GM12878 (cell line): ENCODE measurements at regions not wholly inside any gene's neighbourhood (a gene's known extent, or its start where the extent isn't known, plus 50 kb on each side); places are given as distances from the start of the nearest gene placed in this dataset.
A peak's percentile ranks its signal among the peaks of the same experiment; 100 is the strongest.

Experiments used
- ATAC-seq: fragments of 200-7000 bp; cut with Tn5 transposase; 3 replicates; pipeline ENCODE4 v1.9.1; 2020; ENCODE audit warnings: mild to moderate bottlenecking, moderate library complexity
- BruUV-seq: library from RNA; stranded (reverse); fragments of 400-500 nt; replicated peaks from 2 replicates; lab custom pipeline; 2021; lab: Mats Ljungman, UMichigan
- CTCF ChIA-PET: fragments of 300-600 bp; sonication (Branson Sonifier 250); formaldehyde crosslinking; extraction: SDS; loops from one replicate; lab custom pipeline; 2021; ENCODE audit warnings: inconsistent platforms; lab: Yijun Ruan, JAX
- POLR2A ChIA-PET: fragments of 350-600 bp; formaldehyde crosslinking; extraction: SDS; loops from one replicate; lab custom pipeline; 2021; ENCODE audit warnings: inconsistent platforms; lab: Charles Lee
- RAD21 ChIA-PET: fragments of 300-600 bp; sonication (Branson Sonifier 250); formaldehyde crosslinking; loops from one replicate; lab custom pipeline; 2023; ENCODE audit warnings: antibody characterized with exemption; ENCODE audit not compliant: unreplicated experiment; lab: Charles Lee
- SMC1A ChIA-PET: fragments of 300-600 bp; sonication (Branson Sonifier 250); formaldehyde crosslinking; loops from one replicate; lab custom pipeline; 2023; ENCODE audit not compliant: unreplicated experiment, uncharacterized antibody; lab: Charles Lee
- DNase-seq: peaks from one replicate; pipeline ENCODE4 v3.0.0-alpha.2; 2011; ENCODE audit warnings: low read depth, low spot score
- FAIRE-seq: peaks from 3 replicates; lab custom pipeline; 2011; peaks lifted over from hg19 to GRCh38; lab: Jason Lieb, UNC
- H2AFZ ChIP-seq: 2 replicates; pipeline ENCODE4 v1.6.0; 2011; ENCODE audit warnings: low read depth, low read length, control low read depth; ENCODE audit not compliant: control insufficient read depth
- H3K27ac ChIP-seq: 2 replicates; pipeline ENCODE4 v1.5.1; 2011; ENCODE audit warnings: control low read depth; ENCODE audit not compliant: control insufficient read depth, insufficient read depth
- H3K27me3 ChIP-seq, 2 experiments: replicated peaks in 1 of 2; 2 replicates each; pipeline versions ENCODE4 v1.6.0 to v1.6.1; 2011; ENCODE audit warnings: low read length in 1 of 2; ENCODE audit not compliant: control insufficient read depth in 2 of 2, insufficient read depth in 2 of 2
- H3K36me3 ChIP-seq, 2 experiments: 2 replicates each; pipeline ENCODE4 v1.5.1; 2011; ENCODE audit warnings: low read length in 1 of 2; ENCODE audit not compliant: control insufficient read depth in 2 of 2, insufficient read depth in 2 of 2
- H3K4me1 ChIP-seq: 2 replicates; pipeline ENCODE4 v1.6.1; 2011; ENCODE audit warnings: mild to moderate bottlenecking, low read length, moderate library complexity, mixed read lengths; ENCODE audit not compliant: control insufficient read depth, insufficient read depth
- H3K4me2 ChIP-seq: 2 replicates; pipeline ENCODE4 v1.6.0; 2011; ENCODE audit warnings: control low read depth; ENCODE audit not compliant: control insufficient read depth, insufficient read depth
- H3K4me3 ChIP-seq: fragments of 200-600 bp; sonication (generic); 2 replicates; pipeline ENCODE4 v1.5.1; 2016
- H3K79me2 ChIP-seq: 2 replicates; pipeline ENCODE4 v1.6.0; 2011; ENCODE audit warnings: low read length; ENCODE audit not compliant: control insufficient read depth, insufficient read depth
- H3K9ac ChIP-seq: 2 replicates; pipeline ENCODE4 v1.8.0; 2011; ENCODE audit warnings: low read length, control low read depth, mixed read lengths; ENCODE audit not compliant: control insufficient read depth, insufficient read depth
- H3K9me3 ChIP-seq: replicated peaks from 3 replicates; pipeline ENCODE4 v1.5.1; 2011; ENCODE audit warnings: mild to moderate bottlenecking, low read length; ENCODE audit not compliant: control insufficient read depth, insufficient read depth
- H4K20me1 ChIP-seq: 2 replicates; pipeline ENCODE4 v1.6.0; 2011; ENCODE audit not compliant: control insufficient read depth, insufficient read depth
- BHLHE40 ChIP-seq, 2 experiments: fragments of 450-650 bp in 1 of 2; IDR thresholded peaks; 2 replicates each; pipeline ENCODE4 v1.6.1; 2011 to 2017; ENCODE audit warnings: low read depth in 2 of 2, borderline replicate concordance in 1 of 2, improper control_type of control experiment in 1 of 2, low read length in 1 of 2, mild to moderate bottlenecking in 1 of 2
- NFYB ChIP-seq: IDR thresholded peaks from 2 replicates; pipeline ENCODE4 v1.6.1; 2011; ENCODE audit warnings: low read depth, mild to moderate bottlenecking, low read length, improper control_type of control experiment, moderate library complexity; ENCODE audit not compliant: insufficient read depth
- SP1 ChIP-seq: IDR thresholded peaks from one replicate; pipeline ENCODE4 v1.6.1; 2011; ENCODE audit warnings: low read depth, low read length
- WGBS: methylation state at CpG from one replicate; pipeline ENCODE4 v1.1.6; 2016; ENCODE audit warnings: low lambda C conversion rate; ENCODE audit not compliant: insufficient replicate concordance, insufficient coverage; ENCODE audit errors: missing lambda C conversion rate; 5-methylcytosine and 5-hydroxymethylcytosine counted together
- in situ Hi-C: fragments of 300-500 bp; cut with MboI; formaldehyde crosslinking; loops from 9 replicates; pipeline ENCODE4 v1.14.3; 2018; ENCODE audit warnings: mixed read lengths
- intact Hi-C: fragments of 100-400 bp; cut with micrococcal nuclease; formaldehyde crosslinking; loops from one replicate; pipeline ENCODE4 v1.14.2; 2022; ENCODE audit not compliant: unreplicated experiment
- TF ChIP-seq, protein P1 (sequence below): fragments of 450-650 bp; formaldehyde crosslinking; IDR thresholded peaks from 2 replicates; pipeline ENCODE4 v1.5.0; 2022; ENCODE audit warnings: mild to moderate bottlenecking, missing genetic modification characterization
- TF ChIP-seq, protein P2 (sequence below): fragments of 450-650 bp; IDR thresholded peaks from 2 replicates; pipeline ENCODE4 v1.6.1; 2018; ENCODE audit warnings: borderline replicate concordance, mild to moderate bottlenecking; ENCODE audit not compliant: partially characterized antibody
- TF ChIP-seq, protein P3 (sequence below): fragments of 450-650 bp; IDR thresholded peaks from 2 replicates; pipeline ENCODE4 v1.6.1; 2016; ENCODE audit warnings: mild to moderate bottlenecking
- TF ChIP-seq, protein P4 (sequence below): fragments of 450-650 bp; conservative IDR thresholded peaks from 2 replicates; pipeline ENCODE4 v1.6.1; 2017; ENCODE audit warnings: mild to moderate bottlenecking, moderate library complexity
- TF ChIP-seq, protein P5 (sequence below): IDR thresholded peaks from 2 replicates; pipeline ENCODE4 v1.6.1; 2011; ENCODE audit warnings: borderline replicate concordance, low read depth, mild to moderate bottlenecking, moderate library complexity, mixed read lengths, low read length; ENCODE audit not compliant: insufficient read depth; ENCODE audit errors: extremely low read length

DNA sequence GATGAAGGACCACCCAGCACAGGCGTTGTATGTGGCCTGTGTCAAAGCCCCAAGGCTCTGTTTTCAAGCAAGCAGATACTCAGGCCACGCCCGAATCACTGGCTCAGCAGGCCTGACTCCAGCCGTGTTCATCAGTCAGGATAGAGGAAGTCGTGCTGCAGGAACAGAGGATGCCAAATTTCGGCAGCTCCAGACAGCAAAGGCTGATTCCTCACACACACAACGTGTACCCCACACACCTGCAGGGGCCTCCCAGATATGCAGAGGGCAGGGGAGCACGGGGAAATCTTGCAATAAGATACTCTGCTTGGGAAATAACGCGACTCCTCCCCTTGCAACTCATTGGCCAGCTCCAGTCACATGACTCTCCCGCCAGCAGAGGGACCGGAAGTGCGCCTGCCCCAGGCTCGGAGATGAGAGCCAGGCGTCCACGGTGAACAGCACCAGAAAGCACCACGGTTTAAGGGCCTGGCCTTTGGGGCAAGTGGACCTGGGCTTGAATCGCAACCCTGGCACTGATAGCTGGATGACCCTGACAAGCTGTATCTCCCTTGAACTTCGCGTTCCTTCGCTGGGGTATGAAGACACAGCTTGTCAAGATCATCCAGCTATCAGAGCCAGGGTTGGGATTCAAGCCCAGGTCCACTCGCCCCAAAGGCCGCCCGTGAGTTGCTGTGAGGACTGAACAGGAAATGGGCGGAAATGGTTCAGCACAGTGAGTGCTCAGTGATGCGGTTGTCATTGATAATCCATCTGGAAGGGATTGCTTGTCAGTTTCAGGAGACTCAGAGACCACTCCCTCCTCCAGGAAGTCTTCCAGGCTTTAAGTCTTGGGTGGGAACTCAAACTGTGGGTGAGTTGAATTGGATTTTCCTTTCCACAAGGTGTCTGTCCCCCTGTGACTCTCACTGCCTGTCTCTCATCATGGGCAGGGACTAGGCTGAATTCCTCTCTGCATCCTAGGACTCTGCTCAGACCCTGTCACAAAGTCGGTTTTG lies 88.5 kb downstream of the MYEOV start:
- intact Hi-C loops (no loop called here), in situ Hi-C loops (no loop called here)
- ChIA-PET CTCF (no interaction called here), RAD21 (interaction anchor here (1.4 kb wide), 1 partner anchor 85 kb away, joined by 5 read pairs; no protein-coding TSS in a partner anchor), SMC1A (interaction anchor here (0.8 to 1.7 kb wide), 6 partner anchors 19 to 179 kb away, joined by 3 to 5 read pairs (median 4); partner anchors contain the start of gene MYEOV), POLR2A (no interaction called here)
- 0 out of 2 replicates have a peak overlapping the region, but pooled peaks have one; percentile 22 for H3K4me3 ChIP-seq
- H3K79me2 ChIP-seq: no peaks in the 10 kb centered on the region
- BruUV-seq: TSS peak; percentile 67
- DNase-seq (peak; percentile 36), FAIRE-seq (no peak), ATAC-seq (peak; percentile 57)
- H3K27ac ChIP-seq: peak overlapping the region; percentile 5; the same call in 1 of the 2 replicates
- no peaks in the 10 kb centered on the region for H3K4me1 ChIP-seq
- WGBS: 53% methylated on average over 27 of the region's 27 CpGs
- H3K36me3 ChIP-seq: no peaks in the 10 kb centered on the region
- H3K27me3 ChIP-seq: no peaks in the 10 kb centered on the region; a peak in 1 of 4 replicates
- peak overlapping the region; percentile 42 for H3K4me2 ChIP-seq
- H2AFZ ChIP-seq: peak overlapping the region; percentile 55
- peak overlapping the region; percentile 43; the same call in 1 of the 2 replicates for H3K9ac ChIP-seq
- no peaks in the 10 kb centered on the region for H4K20me1 ChIP-seq
- H3K9me3 ChIP-seq: peaks cover 1% of the 10 kb centered on the region; the same call in 1 of the 3 replicates
- TF ChIP-seq, protein P1, sequence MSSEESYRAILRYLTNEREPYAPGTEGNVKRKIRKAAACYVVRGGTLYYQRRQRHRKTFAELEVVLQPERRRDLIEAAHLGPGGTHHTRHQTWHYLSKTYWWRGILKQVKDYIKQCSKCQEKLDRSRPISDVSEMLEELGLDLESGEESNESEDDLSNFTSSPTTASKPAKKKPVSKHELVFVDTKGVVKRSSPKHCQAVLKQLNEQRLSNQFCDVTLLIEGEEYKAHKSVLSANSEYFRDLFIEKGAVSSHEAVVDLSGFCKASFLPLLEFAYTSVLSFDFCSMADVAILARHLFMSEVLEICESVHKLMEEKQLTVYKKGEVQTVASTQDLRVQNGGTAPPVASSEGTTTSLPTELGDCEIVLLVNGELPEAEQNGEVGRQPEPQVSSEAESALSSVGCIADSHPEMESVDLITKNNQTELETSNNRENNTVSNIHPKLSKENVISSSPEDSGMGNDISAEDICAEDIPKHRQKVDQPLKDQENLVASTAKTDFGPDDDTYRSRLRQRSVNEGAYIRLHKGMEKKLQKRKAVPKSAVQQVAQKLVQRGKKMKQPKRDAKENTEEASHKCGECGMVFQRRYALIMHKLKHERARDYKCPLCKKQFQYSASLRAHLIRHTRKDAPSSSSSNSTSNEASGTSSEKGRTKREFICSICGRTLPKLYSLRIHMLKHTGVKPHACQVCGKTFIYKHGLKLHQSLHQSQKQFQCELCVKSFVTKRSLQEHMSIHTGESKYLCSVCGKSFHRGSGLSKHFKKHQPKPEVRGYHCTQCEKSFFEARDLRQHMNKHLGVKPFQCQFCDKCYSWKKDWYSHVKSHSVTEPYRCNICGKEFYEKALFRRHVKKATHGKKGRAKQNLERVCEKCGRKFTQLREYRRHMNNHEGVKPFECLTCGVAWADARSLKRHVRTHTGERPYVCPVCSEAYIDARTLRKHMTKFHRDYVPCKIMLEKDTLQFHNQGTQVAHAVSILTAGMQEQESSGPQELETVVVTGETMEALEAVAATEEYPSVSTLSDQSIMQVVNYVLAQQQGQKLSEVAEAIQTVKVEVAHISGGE (CRISPR knock-in tag): no peak
- TF ChIP-seq SP1 (no peak), NFYB (peak; percentile 94), BHLHE40 (IDR thresholded peaks at IDR 0.05; ENCODE audit: borderline replicate concordance in 1 of 2, low read depth in 2 of 2, low read length in 1 of 2) (0 out of 4 replicates have a peak, but pooled peaks of 1 of the 2 experiments have one; percentile 10)
- TF ChIP-seq, protein P2, sequence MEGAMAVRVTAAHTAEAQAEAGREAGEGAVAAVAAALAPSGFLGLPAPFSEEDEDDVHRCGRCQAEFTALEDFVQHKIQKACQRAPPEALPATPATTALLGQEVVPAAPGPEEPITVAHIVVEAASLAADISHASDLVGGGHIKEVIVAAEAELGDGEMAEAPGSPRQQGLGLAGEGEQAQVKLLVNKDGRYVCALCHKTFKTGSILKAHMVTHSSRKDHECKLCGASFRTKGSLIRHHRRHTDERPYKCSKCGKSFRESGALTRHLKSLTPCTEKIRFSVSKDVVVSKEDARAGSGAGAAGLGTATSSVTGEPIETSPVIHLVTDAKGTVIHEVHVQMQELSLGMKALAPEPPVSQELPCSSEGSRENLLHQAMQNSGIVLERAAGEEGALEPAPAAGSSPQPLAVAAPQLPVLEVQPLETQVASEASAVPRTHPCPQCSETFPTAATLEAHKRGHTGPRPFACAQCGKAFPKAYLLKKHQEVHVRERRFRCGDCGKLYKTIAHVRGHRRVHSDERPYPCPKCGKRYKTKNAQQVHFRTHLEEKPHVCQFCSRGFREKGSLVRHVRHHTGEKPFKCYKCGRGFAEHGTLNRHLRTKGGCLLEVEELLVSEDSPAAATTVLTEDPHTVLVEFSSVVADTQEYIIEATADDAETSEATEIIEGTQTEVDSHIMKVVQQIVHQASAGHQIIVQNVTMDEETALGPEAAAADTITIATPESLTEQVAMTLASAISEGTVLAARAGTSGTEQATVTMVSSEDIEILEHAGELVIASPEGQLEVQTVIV: no peak
- TF ChIP-seq, protein P3, sequence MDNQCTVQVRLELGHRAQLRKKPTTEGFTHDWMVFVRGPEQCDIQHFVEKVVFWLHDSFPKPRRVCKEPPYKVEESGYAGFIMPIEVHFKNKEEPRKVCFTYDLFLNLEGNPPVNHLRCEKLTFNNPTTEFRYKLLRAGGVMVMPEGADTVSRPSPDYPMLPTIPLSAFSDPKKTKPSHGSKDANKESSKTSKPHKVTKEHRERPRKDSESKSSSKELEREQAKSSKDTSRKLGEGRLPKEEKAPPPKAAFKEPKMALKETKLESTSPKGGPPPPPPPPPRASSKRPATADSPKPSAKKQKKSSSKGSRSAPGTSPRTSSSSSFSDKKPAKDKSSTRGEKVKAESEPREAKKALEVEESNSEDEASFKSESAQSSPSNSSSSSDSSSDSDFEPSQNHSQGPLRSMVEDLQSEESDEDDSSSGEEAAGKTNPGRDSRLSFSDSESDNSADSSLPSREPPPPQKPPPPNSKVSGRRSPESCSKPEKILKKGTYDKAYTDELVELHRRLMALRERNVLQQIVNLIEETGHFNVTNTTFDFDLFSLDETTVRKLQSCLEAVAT: peak; percentile 32; the same call in 1 of the 2 replicates
- TF ChIP-seq, protein P4, sequence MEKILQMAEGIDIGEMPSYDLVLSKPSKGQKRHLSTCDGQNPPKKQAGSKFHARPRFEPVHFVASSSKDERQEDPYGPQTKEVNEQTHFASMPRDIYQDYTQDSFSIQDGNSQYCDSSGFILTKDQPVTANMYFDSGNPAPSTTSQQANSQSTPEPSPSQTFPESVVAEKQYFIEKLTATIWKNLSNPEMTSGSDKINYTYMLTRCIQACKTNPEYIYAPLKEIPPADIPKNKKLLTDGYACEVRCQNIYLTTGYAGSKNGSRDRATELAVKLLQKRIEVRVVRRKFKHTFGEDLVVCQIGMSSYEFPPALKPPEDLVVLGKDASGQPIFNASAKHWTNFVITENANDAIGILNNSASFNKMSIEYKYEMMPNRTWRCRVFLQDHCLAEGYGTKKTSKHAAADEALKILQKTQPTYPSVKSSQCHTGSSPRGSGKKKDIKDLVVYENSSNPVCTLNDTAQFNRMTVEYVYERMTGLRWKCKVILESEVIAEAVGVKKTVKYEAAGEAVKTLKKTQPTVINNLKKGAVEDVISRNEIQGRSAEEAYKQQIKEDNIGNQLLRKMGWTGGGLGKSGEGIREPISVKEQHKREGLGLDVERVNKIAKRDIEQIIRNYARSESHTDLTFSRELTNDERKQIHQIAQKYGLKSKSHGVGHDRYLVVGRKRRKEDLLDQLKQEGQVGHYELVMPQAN: no peak
- TF ChIP-seq, protein P5, sequence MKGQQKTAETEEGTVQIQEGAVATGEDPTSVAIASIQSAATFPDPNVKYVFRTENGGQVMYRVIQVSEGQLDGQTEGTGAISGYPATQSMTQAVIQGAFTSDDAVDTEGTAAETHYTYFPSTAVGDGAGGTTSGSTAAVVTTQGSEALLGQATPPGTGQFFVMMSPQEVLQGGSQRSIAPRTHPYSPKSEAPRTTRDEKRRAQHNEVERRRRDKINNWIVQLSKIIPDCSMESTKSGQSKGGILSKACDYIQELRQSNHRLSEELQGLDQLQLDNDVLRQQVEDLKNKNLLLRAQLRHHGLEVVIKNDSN: peak; percentile 81
